BLaER1 (cell line): ENCODE measurements at regions not wholly inside any gene's neighbourhood (a gene's known extent, or its start where the extent isn't known, plus 50 kb on each side); places are given as distances from the start of the nearest gene placed in this dataset.
"Not testable (repeated sequence)": the region's sequence is repeated elsewhere in the genome, so short reads cannot be mapped to it uniquely, and the experiment has no call there.

Source experiments
- H3K27ac ChIP-seq: shearing (Covaris generic); formaldehyde crosslinking; 2 replicates; pipeline ENCODE4 v1.8.1; 2022
- H3K27me3 ChIP-seq: shearing (Covaris generic); formaldehyde crosslinking; 2 replicates; pipeline ENCODE4 v1.8.1; 2022
- H3K36me3 ChIP-seq: shearing (Covaris generic); formaldehyde crosslinking; 2 replicates; pipeline ENCODE4 v1.8.1; 2022
- H3K4me1 ChIP-seq: shearing (Covaris generic); formaldehyde crosslinking; 2 replicates; pipeline ENCODE4 v1.8.1; 2022
- H3K4me2 ChIP-seq: shearing (Covaris generic); formaldehyde crosslinking; 2 replicates; pipeline ENCODE4 v1.8.1; 2022
- H3K4me3 ChIP-seq: shearing (Covaris generic); formaldehyde crosslinking; 2 replicates; pipeline ENCODE4 v1.8.1; 2022
- H3K9ac ChIP-seq: shearing (Covaris generic); formaldehyde crosslinking; 2 replicates; pipeline ENCODE4 v1.8.1; 2022
- H3K9me3 ChIP-seq: shearing (Covaris generic); formaldehyde crosslinking; 2 replicates; pipeline ENCODE4 v1.8.1; 2022
- H4K20me1 ChIP-seq: shearing (Covaris generic); formaldehyde crosslinking; 2 replicates; pipeline ENCODE4 v1.8.1; 2022
- Cebpa-rat ChIP-seq: shearing (Covaris generic); IDR thresholded peaks from 2 replicates; pipeline ENCODE4 v1.8.1; 2022

GRCh38 chr2:215542690-215543089 is 106.8 kb upstream of the FN1 start:
- H4K20me1 ChIP-seq: no peaks in the 10 kb centered on the region
- no peak overlapping the region for H3K4me2 ChIP-seq
- no peak overlapping the region for H3K9ac ChIP-seq
- no peak overlapping the region for H3K27ac ChIP-seq
- H3K4me3 ChIP-seq: no peak overlapping the region
- TF ChIP-seq Cebpa-rat: no peak
- H3K9me3 ChIP-seq: no peaks in the 10 kb centered on the region
- H3K27me3 ChIP-seq: no peaks in the 10 kb centered on the region
- no peaks in the 10 kb centered on the region for H3K36me3 ChIP-seq
- H3K4me1 ChIP-seq: no peaks in the 10 kb centered on the region

GRCh38 chr2:215540658-215541057 is 104.8 kb upstream of the FN1 start:
- no peaks in the 10 kb centered on the region for H4K20me1 ChIP-seq
- no peak overlapping the region for H3K4me3 ChIP-seq
- 0 out of 2 replicates have a peak, but pooled peaks cover 6% of the 10 kb centered on the region for H3K4me1 ChIP-seq
- no peaks in the 10 kb centered on the region for H3K9me3 ChIP-seq
- H3K36me3 ChIP-seq: no peaks in the 10 kb centered on the region
- no peak for TF ChIP-seq Cebpa-rat
- H3K4me2 ChIP-seq: no peak overlapping the region
- no peak overlapping the region for H3K9ac ChIP-seq
- H3K27ac ChIP-seq: no peak overlapping the region
- no peaks in the 10 kb centered on the region for H3K27me3 ChIP-seq

DNA sequence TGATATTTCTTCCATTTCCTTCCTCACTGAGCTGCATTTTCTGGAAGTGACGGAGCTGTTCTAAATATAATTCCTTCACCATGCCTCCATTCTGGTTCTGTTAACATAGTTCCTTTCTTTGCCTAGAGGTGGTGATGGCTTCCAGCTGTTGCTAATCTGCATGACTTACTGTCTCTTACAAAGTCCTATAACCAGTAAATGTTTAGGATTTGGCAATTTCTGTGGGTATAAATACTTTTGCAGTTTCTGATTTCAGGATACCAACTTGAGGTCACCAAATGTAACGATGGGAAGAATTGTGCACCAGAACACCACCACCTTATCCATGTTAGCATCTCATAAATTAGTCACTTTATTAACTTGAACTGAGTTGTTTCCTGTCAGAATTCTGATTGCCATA is 101.7 kb upstream of the FN1 start:
- Histone ChIP-seq H3K4me1 (0 out of 2 replicates have a peak, but pooled peaks cover 6% of the 10 kb centered on the region), H3K4me3 (no peak overlapping the region), H4K20me1 (no peaks in the 10 kb centered on the region), H3K36me3 (no peaks in the 10 kb centered on the region), H3K27me3 (no peaks in the 10 kb centered on the region), H3K27ac (no peak overlapping the region), H3K4me2 (no peak overlapping the region), H3K9ac (no peak overlapping the region), H3K9me3 (peaks cover 7% of the 10 kb centered on the region)
- no peak for TF ChIP-seq Cebpa-rat

GRCh38 chr2:215536510-215536909 is 100.6 kb upstream of the FN1 start:
- H3K4me3 ChIP-seq: no peak overlapping the region
- H3K9ac ChIP-seq: no peak overlapping the region
- H3K27ac ChIP-seq: no peak overlapping the region
- no peaks in the 10 kb centered on the region for H4K20me1 ChIP-seq
- TF ChIP-seq Cebpa-rat: no peak
- H3K4me2 ChIP-seq: 0 out of 2 replicates have a peak overlapping the region, but pooled peaks have one; percentile 9
- H3K4me1 ChIP-seq: 0 out of 2 replicates have a peak, but pooled peaks cover 6% of the 10 kb centered on the region
- no peaks in the 10 kb centered on the region for H3K36me3 ChIP-seq
- no peaks in the 10 kb centered on the region for H3K27me3 ChIP-seq
- peaks cover 7% of the 10 kb centered on the region for H3K9me3 ChIP-seq

DNA sequence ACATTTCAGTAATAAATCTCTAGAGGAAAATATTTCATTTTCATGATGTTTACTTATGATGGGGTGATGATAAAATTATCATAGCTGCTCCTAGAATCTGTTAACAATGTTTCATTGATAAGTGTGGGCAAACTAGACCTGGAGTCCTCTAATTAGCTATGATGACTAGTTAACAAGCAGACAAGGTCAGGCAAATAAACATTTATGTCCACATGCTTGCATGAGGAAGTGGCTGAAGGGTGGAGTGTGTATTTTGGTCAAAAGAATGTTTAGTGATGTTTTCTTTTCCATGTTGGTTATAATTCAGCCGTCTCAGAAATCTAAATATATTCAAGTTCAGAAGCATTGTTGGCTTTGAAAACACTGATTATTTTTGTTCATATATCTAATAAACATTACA is 99.9 kb upstream of the FN1 start:
- no peak overlapping the region for H3K4me3 ChIP-seq
- TF ChIP-seq Cebpa-rat: no peak
- 0 out of 2 replicates have a peak, but pooled peaks cover 6% of the 10 kb centered on the region for H3K4me1 ChIP-seq
- H3K9me3 ChIP-seq: peaks cover 7% of the 10 kb centered on the region
- H3K27ac ChIP-seq: no peak overlapping the region
- H3K27me3 ChIP-seq: no peaks in the 10 kb centered on the region
- H3K36me3 ChIP-seq: no peaks in the 10 kb centered on the region
- H4K20me1 ChIP-seq: no peaks in the 10 kb centered on the region
- H3K9ac ChIP-seq: no peak overlapping the region
- no peak overlapping the region for H3K4me2 ChIP-seq

DNA sequence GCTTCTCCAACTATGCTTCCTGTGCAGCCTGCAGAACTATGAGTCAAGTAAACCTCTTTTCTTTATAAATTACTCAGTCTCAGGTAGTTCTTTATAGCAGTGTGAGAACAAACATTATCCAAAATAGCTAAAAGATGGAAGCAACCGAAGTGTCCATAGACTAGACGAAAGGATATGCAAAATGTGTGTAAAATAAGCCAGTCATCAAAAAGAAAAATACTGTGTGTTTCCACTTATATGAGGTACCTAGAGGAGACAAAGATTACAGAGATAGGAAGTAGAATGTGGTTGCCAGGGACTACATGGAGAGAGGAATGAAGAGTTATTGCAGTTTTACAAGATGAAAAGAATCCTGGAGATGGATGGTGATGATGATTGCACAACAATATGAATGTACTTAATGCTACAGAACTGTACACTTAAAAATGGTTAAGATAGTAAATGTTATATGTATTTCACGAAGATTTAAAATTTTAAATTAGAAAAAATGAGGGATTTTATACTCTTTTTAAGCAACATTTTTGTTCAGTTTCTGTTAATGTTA is 99.3 kb upstream of the FN1 start:
- no peak overlapping the region for H3K4me2 ChIP-seq
- H3K27me3 ChIP-seq: no peaks in the 10 kb centered on the region
- no peak overlapping the region for H3K4me3 ChIP-seq
- H3K27ac ChIP-seq: no peak overlapping the region
- peaks cover 7% of the 10 kb centered on the region for H3K9me3 ChIP-seq
- H3K4me1 ChIP-seq: 0 out of 2 replicates have a peak, but pooled peaks cover 6% of the 10 kb centered on the region
- no peaks in the 10 kb centered on the region for H4K20me1 ChIP-seq
- H3K36me3 ChIP-seq: no peaks in the 10 kb centered on the region
- H3K9ac ChIP-seq: no peak overlapping the region
- no peak for TF ChIP-seq Cebpa-rat

DNA sequence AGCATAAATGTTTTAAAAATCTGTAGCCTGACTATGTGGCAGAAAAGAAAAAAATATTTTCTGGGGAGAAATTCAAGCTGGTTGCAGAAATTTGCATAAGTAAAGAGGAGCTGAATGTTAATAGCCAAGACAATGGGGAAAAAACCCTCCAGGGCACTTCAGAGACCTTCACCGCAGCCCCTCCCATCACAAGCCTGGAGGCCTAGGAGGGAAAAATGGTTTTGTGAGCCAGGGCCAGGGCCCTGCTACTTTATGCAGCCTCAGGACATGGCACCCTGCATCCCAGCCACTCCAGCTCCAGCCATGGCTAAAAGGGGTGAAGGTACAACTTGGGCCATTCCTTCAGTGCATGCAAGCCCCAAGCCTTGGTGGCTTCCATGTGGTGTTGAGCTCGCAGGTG is 97.8 kb upstream of the FN1 start:
- not testable (repeated sequence) for H3K27me3 ChIP-seq, H3K36me3 ChIP-seq, H3K9ac ChIP-seq, H3K9me3 ChIP-seq, H3K4me1 ChIP-seq, H3K27ac ChIP-seq, H3K4me3 ChIP-seq, H4K20me1 ChIP-seq, H3K4me2 ChIP-seq

GRCh38 chr2:215532844-215533243 is 97.0 kb upstream of the FN1 start:
- H3K27ac ChIP-seq: no peak overlapping the region
- no peaks in the 10 kb centered on the region for H4K20me1 ChIP-seq
- no peak overlapping the region for H3K4me3 ChIP-seq
- H3K4me1 ChIP-seq: 0 out of 2 replicates have a peak, but pooled peaks cover 6% of the 10 kb centered on the region
- no peak overlapping the region for H3K9ac ChIP-seq
- no peaks in the 10 kb centered on the region for H3K36me3 ChIP-seq
- H3K4me2 ChIP-seq: no peak overlapping the region
- no peaks in the 10 kb centered on the region for H3K27me3 ChIP-seq
- no peak for TF ChIP-seq Cebpa-rat
- peaks cover 7% of the 10 kb centered on the region for H3K9me3 ChIP-seq

GRCh38 chr2:215531284-215531683 is 95.4 kb upstream of the FN1 start:
- Histone ChIP-seq H4K20me1 (no peaks in the 10 kb centered on the region), H3K9ac (no peak overlapping the region), H3K36me3 (no peaks in the 10 kb centered on the region), H3K9me3 (peaks cover 7% of the 10 kb centered on the region), H3K4me3 (no peak overlapping the region), H3K27ac (no peak overlapping the region), H3K4me1 (no peaks in the 10 kb centered on the region), H3K27me3 (no peaks in the 10 kb centered on the region), H3K4me2 (no peak overlapping the region)
- no peak for TF ChIP-seq Cebpa-rat

GRCh38 chr2:215530191-215530968 is 94.5 kb upstream of the FN1 start:
- H3K4me1 ChIP-seq: no peaks in the 10 kb centered on the region
- H3K27ac ChIP-seq: no peak overlapping the region
- TF ChIP-seq Cebpa-rat: no peak
- H3K9ac ChIP-seq: no peak overlapping the region
- H3K36me3 ChIP-seq: no peaks in the 10 kb centered on the region
- no peaks in the 10 kb centered on the region for H4K20me1 ChIP-seq
- H3K4me3 ChIP-seq: no peak overlapping the region
- H3K4me2 ChIP-seq: no peak overlapping the region
- H3K27me3 ChIP-seq: no peaks in the 10 kb centered on the region
- H3K9me3 ChIP-seq: peaks cover 7% of the 10 kb centered on the region
